NCI-H748 (cell line): ENCODE measurements at regions not wholly inside any gene's neighbourhood (a gene's known extent, or its start where the extent isn't known, plus 50 kb on each side); places are given as distances from the start of the nearest gene placed in this dataset.
"Not testable (repeated sequence)": the region's sequence is repeated elsewhere in the genome, so short reads cannot be mapped to it uniquely, and the experiment has no call there.

Source experiments
- DNase-seq: peaks from one replicate; lab custom pipeline; 2025; ENCODE audit not compliant: unreplicated experiment; lab: John Stamatoyannopoulos, UW

DNA sequence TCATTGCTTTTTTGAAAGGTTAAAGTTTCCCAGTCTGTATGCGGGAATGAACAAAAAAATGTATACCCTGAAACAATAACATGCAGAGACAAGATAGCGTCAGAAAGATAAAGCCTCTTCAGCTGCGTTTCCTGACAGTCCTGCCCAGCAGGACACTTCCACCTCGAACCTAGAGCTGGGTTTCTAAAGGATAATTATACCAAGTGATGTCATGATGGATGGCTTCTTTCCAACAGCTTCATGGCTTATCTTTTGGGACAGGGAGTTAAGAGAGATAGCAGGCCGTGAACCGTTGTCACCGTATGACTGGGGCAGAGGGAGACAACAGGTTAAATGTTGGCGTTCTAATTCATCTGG lies 267.6 kb upstream of the SGK1 start:
- DNase-seq, result peak; percentile 98

- DNase-seq, result peak; percentile 98
These were observed 267.1 kb upstream of the SGK1 start for GRCh38 chr6:134584847-134585516.

- peak; percentile 22 for DNase-seq
These were observed 260.1 kb upstream of the SGK1 start for GRCh38 chr6:134577998-134578397.

DNA sequence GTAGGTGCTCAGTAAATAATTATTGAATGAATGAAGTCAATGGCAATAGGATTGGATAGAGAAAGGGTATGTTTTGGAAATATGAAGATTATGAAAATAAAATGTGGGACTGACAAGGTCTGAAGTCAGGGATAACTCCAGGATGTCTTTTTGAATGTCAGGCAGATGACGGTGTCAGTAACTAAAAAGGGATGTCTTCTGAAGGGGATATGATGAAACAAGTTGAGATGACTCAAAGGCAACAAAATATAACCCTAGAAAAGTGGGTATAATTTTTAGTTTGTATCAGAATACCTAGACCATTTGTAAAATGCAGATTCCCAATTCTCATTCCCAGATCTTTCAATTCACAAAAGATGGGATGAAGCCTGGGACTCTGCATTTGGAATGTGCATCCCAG lies 257.3 kb upstream of the SGK1 start:
- no peak for DNase-seq

DNA sequence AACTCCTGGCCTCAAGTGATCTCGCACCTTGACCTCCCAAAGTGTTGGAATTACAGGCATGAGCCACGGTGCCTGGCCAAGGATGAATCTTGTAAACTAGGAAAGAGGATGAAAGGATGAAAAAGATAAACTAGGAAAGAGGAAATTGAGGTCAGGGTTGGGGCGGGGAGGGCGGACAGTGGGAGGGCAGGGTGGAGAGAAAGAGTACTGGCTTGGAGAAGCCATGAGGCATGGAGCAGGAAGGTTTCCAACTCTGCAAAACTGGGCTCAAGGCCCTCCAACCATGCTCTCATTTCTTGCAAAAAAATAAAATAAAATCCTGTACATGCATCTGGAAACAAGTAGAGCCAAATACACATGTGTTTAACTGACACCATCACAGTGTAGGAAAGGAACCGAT lies 256.6 kb upstream of the SGK1 start:
- DNase-seq, result no peak

GRCh38 chr6:134569996-134570395 lies 252.1 kb upstream of the SGK1 start:
- DNase-seq, result not testable (repeated sequence)

DNA sequence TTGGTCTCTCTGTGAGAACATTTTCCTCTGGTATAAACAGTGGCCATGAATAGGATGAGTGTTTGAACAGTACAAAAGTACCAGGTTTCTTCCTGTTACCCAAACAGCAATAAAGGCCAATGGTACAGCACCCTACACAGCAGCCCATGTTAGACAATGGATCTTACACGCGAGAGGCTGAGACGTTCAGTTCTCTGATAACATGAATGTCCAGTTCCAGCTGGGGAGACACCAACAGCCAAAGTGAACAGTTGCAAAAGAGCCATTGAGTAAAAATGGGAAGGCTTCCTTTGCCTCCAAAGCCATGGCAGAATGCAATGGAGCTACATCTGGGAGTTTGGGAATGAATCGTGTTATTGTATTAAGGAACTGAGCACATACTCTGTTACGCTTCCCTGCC lies 246.8 kb upstream of the SGK1 start:
- peak; percentile 99 for DNase-seq

GRCh38 chr6:134560019-134560418 lies 242.1 kb upstream of the SGK1 start:
- no peak for DNase-seq

- no peak for DNase-seq
These were observed 239.6 kb upstream of the SGK1 start for GRCh38 chr6:134557509-134557908.

GRCh38 chr6:134555672-134556071 lies 237.8 kb upstream of the SGK1 start:
- no peak for DNase-seq

GRCh38 chr6:134553936-134554335 lies 236.0 kb upstream of the SGK1 start:
- DNase-seq, result no peak

- DNase-seq, result no peak
These were observed 233.5 kb upstream of the SGK1 start for GRCh38 chr6:134551245-134551960.

DNA sequence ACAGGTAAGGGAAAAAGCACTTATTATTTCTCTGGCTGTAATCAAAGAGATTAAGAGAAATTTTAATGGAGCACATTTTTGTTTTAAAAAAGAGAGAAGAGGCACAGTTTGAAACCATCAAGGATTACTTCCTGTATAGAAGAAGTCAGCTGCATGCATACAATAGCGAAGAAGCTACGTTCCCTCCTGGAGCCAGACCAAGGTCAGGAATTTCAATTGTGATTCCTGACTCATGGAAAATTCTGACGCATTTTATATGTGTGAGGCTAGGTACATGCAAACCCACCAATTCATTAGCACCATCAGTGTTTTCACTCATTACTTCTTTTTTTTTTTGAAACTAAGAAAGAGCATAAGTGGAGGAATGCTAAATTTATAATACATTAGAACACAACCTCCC lies 232.7 kb upstream of the SGK1 start:
- DNase-seq, result no peak

- DNase-seq, result no peak
These were observed 231.9 kb upstream of the SGK1 start for GRCh38 chr6:134549854-134550253.

GRCh38 chr6:134546962-134547645 lies 229.2 kb upstream of the SGK1 start:
- no peak for DNase-seq

GRCh38 chr6:134544737-134545136 lies 226.8 kb upstream of the SGK1 start:
- DNase-seq, result no peak

DNA sequence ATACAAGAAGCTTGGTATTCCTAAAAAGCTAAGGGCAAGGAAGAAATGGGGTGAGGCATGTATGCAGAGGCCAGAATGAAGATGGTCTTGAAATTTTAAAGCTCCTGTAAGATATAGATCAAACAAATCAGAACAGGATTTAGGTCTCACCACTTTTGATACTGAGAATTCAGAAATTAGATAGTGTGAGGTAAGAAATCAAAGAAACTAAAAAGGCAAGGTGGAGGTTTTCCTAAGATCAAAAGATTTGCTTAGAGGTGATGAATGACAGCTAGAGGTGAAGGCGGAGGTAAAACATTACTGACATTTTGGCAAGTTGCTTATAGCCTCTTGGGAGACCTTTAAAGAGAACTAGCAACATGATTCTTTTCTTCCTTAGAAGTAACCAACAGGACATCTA lies 225.2 kb upstream of the SGK1 start:
- DNase-seq, result no peak

DNA sequence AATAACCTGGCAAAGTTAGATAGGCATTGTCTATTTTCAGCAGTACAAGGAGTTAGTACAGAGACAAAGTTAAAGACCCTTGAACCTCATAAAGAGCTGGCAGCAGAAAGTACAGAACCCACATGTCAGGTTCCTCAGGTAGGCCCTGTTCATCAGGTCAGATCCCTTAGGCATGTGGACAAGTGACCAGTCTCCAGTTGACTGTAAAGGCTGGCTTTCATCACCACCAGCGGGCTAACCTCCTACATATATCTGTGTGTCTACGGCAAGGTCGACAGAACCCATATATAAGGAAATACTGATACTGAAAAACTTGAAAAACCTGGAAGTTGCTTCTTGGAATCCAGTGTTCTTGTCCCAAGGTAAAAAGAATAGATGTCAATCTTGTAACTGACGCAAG lies 223.1 kb upstream of the SGK1 start:
- no peak for DNase-seq

GRCh38 chr6:134539865-134540323 lies 222.0 kb upstream of the SGK1 start:
- no peak for DNase-seq

GRCh38 chr6:134537765-134538164 lies 219.9 kb upstream of the SGK1 start:
- DNase-seq, result not testable (repeated sequence)

DNA sequence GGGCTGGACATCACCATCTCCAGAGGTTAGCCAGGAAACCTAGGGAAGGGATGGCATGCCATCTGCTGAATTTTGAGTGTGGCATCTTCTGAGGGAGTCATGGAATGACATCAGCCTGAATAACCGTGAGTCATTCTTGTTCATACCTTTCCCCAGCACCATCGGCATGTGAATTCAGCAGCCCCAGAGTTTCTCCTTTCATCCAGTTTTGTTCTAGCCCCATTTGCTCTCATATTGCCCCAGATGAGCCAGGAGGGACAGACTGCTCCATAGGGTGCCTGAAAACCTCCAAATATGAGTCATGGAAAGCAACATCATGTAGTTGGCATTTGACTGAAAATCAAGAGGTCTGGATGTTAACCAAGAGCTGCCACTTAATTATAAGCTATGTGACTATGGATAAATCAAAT lies 219.2 kb upstream of the SGK1 start:
- no peak for DNase-seq

DNA sequence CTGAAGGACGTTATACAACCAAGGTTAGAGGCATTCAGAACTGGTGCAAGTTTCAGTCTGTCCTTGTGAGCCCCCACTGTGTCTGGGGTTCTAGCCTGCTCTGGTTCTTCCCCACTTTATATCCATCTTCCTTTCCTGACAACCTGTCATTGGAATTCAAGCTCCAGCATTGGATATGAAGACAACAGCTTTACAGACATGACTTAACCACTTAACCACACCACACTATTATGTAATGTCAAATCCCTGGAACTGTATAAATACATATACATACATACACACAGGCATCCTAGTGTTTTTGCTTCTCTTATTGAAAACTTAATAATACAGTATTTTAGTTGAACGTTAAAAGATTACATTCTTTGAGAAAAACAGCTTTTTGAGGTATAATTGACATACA lies 217.9 kb upstream of the SGK1 start:
- DNase-seq, result no peak
